GM12865 (cell line): ENCODE measurements at regions not wholly inside any gene's neighbourhood (a gene's known extent, or its start where the extent isn't known, plus 50 kb on each side); places are given as distances from the start of the nearest gene placed in this dataset.

Experiments
- DNase-seq: peaks from one replicate; pipeline ENCODE4 v3.0.0; 2010; ENCODE audit warnings: low read depth
- H3K4me3 ChIP-seq: 2 replicates; pipeline ENCODE4 v1.5.1; 2011; ENCODE audit warnings: mild to moderate bottlenecking, low read depth, low read length, control low read depth
- TF ChIP-seq, protein P1 (sequence below): IDR thresholded peaks from 2 replicates; pipeline ENCODE4 v1.5.1; 2011; ENCODE audit warnings: low read length, control low read depth, low read depth, inconsistent platforms; ENCODE audit not compliant: insufficient read depth; ENCODE audit errors: missing control alignments

DNA sequence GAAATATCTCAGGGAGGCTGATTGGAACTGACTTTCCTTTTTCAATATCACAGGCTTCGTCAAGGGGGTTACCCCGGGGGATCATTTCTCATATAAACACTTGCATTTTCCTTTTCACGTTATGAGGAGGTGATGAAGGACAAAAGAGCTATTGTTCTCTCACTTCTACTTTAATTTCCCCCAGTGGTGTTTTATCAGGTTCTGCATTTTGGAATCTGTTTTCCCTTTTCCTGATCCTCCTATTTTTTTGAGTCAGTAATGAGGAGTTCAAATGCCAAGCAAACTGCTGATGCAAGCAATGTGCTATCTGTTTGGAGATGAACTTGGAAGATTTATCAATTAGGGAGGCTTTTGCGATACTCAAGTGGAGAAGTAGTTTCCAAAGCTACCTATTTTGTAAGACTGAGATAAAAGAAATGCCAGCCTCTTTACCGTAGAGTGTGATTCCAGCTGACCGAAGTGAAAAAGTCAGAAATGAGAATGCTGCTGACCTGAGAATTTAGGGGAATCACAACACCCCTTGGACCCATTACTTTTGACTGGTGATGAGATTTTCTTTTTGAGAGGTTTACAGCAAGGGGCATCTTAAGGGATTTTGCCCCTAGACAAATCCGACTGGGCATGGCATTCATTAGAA, 556.0 kb downstream of the RNF144A start:
- H3K4me3 ChIP-seq, result no peak overlapping the region
- TF ChIP-seq, protein P1, sequence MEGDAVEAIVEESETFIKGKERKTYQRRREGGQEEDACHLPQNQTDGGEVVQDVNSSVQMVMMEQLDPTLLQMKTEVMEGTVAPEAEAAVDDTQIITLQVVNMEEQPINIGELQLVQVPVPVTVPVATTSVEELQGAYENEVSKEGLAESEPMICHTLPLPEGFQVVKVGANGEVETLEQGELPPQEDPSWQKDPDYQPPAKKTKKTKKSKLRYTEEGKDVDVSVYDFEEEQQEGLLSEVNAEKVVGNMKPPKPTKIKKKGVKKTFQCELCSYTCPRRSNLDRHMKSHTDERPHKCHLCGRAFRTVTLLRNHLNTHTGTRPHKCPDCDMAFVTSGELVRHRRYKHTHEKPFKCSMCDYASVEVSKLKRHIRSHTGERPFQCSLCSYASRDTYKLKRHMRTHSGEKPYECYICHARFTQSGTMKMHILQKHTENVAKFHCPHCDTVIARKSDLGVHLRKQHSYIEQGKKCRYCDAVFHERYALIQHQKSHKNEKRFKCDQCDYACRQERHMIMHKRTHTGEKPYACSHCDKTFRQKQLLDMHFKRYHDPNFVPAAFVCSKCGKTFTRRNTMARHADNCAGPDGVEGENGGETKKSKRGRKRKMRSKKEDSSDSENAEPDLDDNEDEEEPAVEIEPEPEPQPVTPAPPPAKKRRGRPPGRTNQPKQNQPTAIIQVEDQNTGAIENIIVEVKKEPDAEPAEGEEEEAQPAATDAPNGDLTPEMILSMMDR, result no peak
- DNase-seq, result peak; percentile 41

DNA sequence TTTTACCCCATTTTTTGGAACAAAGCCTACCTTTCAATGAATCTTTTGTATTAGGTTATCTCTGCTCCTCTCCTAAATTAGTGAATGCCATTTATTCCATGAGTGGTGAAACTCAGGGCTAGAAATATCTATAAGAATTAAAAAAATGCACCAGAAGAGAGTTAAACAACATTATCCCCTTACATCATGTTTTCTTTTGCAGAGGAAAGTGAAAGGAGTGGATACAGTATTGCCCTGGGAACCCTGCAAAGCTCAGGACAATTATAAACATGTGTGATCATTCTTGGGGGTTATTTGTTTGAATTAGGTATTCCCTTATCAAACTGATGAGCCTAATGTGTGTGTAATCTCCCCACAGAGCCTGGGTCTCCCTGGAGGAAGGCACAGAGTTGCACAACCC, 559.2 kb downstream of the RNF144A start:
- H3K4me3 ChIP-seq, result no peak overlapping the region
- DNase-seq, result no peak
- TF ChIP-seq, protein P1, result no peak

DNA sequence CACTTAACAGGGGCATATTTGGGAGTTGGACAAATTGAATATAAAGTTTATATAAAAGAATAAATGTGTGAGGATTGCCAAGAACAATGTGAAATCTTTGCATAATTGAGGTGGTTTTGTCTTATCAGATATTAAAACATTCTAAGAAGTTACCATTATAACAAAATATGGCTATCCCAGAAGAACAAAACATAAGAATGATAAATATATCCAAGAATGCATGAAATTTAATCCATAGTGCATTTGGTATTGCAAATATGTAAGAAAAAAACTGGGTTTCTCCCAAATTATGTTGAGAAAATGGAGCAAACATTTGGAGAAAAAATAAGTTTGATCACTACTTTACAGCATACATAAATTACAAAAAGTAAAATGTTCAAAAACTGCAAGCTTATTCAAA, 562.4 kb downstream of the RNF144A start:
- TF ChIP-seq, protein P1, result no peak
- no peak for DNase-seq
- no peak overlapping the region for H3K4me3 ChIP-seq

DNA sequence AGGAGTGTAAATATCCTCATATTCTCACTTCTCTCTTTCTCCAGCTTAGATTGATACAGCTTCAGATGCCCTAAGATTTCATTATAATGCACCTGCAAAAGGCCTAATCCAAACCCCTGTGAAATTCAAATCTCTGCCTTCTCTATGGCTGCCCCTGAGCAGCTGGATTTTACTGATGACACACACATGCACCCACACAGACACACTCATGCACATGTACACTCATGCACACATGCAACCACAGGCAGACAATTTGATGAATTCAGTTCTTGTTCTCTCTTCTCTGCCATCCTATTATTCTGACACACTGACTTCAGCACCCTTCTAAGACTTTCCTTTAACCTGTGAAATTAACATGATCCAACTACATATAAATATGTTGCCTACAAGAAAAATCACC, 563.2 kb downstream of the RNF144A start:
- DNase-seq, result no peak
- TF ChIP-seq, protein P1, result no peak
- no peak overlapping the region for H3K4me3 ChIP-seq

DNA sequence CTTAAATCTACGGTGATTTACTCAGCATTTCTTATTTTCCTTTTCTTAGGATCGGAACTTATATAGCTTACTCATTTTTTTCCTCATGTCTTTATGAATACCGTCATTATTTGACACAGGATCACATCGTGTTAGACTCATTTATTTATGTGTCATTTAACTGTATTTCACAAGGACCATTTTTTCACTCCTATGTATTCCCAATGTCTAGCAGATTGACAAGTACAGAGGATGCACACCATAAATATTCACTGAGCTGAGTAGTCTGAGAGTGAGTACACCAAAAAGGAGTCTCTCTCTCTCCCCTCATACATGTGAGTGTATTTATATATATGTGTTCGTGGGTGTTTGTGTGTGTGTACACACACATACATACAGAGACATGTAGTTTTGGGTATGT, 573.5 kb downstream of the RNF144A start:
- TF ChIP-seq, protein P1, result no peak
- H3K4me3 ChIP-seq, result no peak overlapping the region
- no peak for DNase-seq

DNA sequence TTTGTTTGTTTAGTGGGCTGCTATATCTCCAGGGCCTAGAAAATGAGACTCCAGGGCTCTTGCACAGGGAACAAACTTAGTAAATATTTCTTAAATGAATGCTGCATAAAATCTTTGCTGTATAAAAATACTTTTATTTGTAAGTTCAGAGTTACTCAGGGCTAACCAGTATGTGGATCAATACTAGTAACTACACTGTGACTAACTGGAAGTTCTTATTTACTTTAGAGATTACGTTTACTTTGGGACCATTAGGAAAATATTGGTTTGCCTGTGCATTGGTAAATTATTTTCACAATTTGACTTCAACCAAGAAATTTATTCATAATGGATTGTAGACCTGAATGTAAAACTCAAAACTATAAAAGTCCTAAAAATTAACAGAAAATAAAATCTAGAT, 575.5 kb downstream of the RNF144A start:
- DNase-seq, result no peak
- TF ChIP-seq, protein P1, result no peak
- H3K4me3 ChIP-seq, result no peak overlapping the region

DNA sequence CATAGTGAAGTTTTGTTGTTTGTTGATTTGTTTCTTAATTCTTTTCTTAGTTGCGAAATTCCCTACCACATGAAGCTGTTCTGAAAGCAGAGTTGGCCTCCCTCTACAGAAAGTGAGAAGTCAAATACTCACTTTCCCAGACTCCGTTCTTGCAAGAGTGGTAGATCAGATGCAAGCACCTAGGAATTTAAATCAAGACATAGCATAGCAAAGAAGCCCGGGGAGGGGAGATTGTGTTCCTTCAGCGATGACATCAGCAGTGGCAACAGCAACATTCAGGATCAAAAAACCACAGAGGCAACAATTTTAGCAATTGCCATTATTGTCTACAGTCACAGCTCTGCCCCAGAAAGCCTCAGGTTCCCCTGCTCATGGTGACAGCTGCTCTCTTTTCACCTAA, 580.0 kb downstream of the RNF144A start:
- TF ChIP-seq, protein P1, result no peak
- no peak overlapping the region for H3K4me3 ChIP-seq
- no peak for DNase-seq
